WERI-Rb-1 (cell line): ENCODE measurements at regions not wholly inside any gene's neighbourhood (a gene's known extent, or its start where the extent isn't known, plus 50 kb on each side); places are given as distances from the start of the nearest gene placed in this dataset.

ENCODE experiments used
- DNase-seq: peaks from one replicate; pipeline ENCODE4 v3.0.0-alpha.2; 2020
- H3K27ac ChIP-seq: fragments of 250-450 bp; sonication (Bioruptor Pico); 2 replicates; pipeline ENCODE4 v1.5.1; 2020; ENCODE audit warnings: mild to moderate bottlenecking, moderate library complexity
- H3K27me3 ChIP-seq: fragments of 250-450 bp; sonication (Bioruptor Pico); 2 replicates; pipeline ENCODE4 v1.5.1; 2021; ENCODE audit warnings: mild to moderate bottlenecking, low read depth, moderate library complexity; ENCODE audit not compliant: insufficient read depth, severe bottlenecking
- H3K36me3 ChIP-seq: fragments of 250-450 bp; sonication (Bioruptor Pico); 2 replicates; pipeline ENCODE4 v1.5.1; 2020; ENCODE audit warnings: mild to moderate bottlenecking, moderate library complexity
- H3K4me3 ChIP-seq: 2 replicates; pipeline ENCODE4 v1.5.1; 2011; ENCODE audit warnings: low read depth, mild to moderate bottlenecking, control low read depth, low read length
- H3K9me3 ChIP-seq: fragments of 250-450 bp; sonication (Bioruptor Pico); 2 replicates; pipeline ENCODE4 v1.5.1; 2021; ENCODE audit warnings: mild to moderate bottlenecking, moderate library complexity; ENCODE audit not compliant: severe bottlenecking
- CTCF ChIP-seq: IDR thresholded peaks from 2 replicates; pipeline ENCODE4 v1.5.1; 2011; ENCODE audit warnings: low read depth, mild to moderate bottlenecking, control low read depth, inconsistent platforms, low read length

GRCh38 chr14:101111620-101112290 lies 208.2 kb upstream of the RTL1 start:
- DNase-seq, result no peak
- Histone ChIP-seq H3K4me3 (no peak overlapping the region), H3K9me3 (no peaks in the 10 kb centered on the region), H3K27me3 (peaks cover 87% of the 10 kb centered on the region), H3K36me3 (no peaks in the 10 kb centered on the region), H3K27ac (no peak overlapping the region)
- TF ChIP-seq CTCF, result no peak

GRCh38 chr14:101112351-101113107 lies 209.0 kb upstream of the RTL1 start:
- Histone ChIP-seq H3K27me3 (peaks cover 91% of the 10 kb centered on the region), H3K9me3 (no peaks in the 10 kb centered on the region), H3K27ac (no peak overlapping the region), H3K4me3 (no peak overlapping the region), H3K36me3 (no peaks in the 10 kb centered on the region)
- TF ChIP-seq CTCF, result no peak
- DNase-seq, result no peak

GRCh38 chr14:101113108-101113612 lies 209.6 kb upstream of the RTL1 start:
- no peaks in the 10 kb centered on the region for H3K9me3 ChIP-seq
- no peak overlapping the region for H3K27ac ChIP-seq
- TF ChIP-seq CTCF, result no peak
- no peak overlapping the region for H3K4me3 ChIP-seq
- DNase-seq, result no peak
- no peaks in the 10 kb centered on the region for H3K36me3 ChIP-seq
- peaks cover 95% of the 10 kb centered on the region for H3K27me3 ChIP-seq

DNA sequence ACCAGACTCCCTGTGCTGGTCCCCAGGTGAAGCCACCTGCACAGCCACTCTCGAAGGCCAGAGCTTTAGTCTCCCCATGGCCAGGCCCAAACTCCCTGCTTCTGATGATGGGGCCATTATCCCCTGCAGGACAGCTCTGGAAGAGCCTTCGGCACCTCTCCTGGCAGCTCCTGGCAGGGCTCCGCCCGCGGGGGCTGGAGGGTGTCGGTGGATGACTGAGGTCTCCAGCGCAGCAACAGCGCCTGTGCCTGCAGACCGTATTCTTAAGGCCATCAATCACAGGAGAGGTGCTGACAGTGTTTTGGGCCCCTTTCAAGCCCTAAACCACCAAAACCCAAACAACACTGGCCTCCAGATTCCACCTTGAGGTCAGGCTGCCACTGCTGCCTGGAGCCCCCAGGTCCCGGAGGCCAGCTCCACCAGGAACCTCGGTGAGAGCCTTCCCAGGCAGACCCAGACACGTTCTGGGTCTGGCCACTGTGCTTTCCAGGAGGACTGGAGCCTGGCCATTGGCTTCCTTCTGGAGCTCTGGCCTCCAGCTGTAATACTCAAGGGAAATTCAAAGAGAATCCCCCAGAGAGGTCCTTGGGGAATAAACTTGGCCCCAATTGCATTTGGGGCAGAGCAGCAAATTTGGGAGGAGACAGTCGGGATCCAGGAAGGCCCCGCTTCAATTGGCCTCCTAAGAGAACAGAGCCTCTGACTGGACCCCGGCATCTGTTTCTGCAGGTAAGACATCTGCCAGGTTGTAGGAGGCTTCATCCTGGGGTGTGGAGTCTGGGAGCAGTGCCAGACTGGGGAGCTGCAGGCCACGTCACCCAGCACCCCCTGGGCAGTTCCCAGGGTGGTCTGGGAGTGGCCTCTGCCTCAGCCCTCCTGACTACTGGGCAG lies 210.6 kb upstream of the RTL1 start:
- no peaks in the 10 kb centered on the region for H3K36me3 ChIP-seq
- no peaks in the 10 kb centered on the region for H3K9me3 ChIP-seq
- H3K27ac ChIP-seq, result no peak overlapping the region
- H3K27me3 ChIP-seq, result peaks cover 95% of the 10 kb centered on the region
- DNase-seq, result no peak
- H3K4me3 ChIP-seq, result no peak overlapping the region
- TF ChIP-seq CTCF, result no peak

DNA sequence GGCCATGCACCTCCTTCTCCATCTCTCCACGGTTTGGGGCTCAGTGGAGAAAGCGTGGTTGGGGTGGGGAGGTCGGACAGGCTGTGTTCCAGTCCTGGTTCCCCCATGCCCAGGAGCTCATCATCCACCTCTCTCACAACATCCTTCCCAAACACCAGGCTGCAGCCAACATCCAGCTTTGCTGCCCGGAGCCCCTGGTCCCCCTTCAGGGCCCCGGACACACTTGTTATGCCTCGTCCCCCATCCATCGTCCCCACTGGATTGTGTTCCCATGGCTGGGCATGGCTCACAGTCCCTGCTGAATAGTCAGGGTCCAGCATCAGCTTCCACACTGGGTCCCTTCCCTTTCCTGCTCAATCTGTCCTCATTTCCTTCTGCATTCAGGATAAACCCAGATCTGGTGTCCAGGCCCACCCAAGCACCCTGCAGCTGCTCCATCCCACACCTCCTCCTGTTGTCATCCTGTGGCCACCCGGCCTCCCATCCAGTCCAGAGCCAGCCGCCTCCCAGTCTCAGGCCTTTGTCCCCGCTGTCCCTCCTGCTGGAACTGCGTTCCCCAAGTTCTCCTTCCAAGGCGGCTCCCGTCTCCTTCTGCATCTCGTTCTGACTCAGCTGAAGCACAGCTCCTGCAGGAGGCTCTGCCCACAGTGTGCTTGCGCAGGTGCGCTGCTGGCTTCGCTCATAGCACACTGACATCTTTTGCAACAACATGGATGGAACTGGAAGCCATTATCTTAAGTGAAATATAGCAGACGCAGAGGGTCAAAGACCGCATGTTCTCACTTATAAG lies 211.4 kb upstream of the RTL1 start:
- Histone ChIP-seq H3K36me3 (no peaks in the 10 kb centered on the region), H3K9me3 (no peaks in the 10 kb centered on the region), H3K27ac (no peak overlapping the region), H3K27me3 (peaks cover 95% of the 10 kb centered on the region), H3K4me3 (no peak overlapping the region)
- DNase-seq, result no peak
- TF ChIP-seq CTCF, result no peak
